SH-SY5Y (cell line): ENCODE measurements at regions not wholly inside any gene's neighbourhood (a gene's known extent, or its start where the extent isn't known, plus 50 kb on each side); places are given as distances from the start of the nearest gene placed in this dataset.

ENCODE experiments used
- GATA2 ChIP-seq: IDR thresholded peaks from 2 replicates; pipeline ENCODE4 v1.6.1; 2011; ENCODE audit warnings: mild to moderate bottlenecking, low read depth, low read length
- GATA3 ChIP-seq: IDR thresholded peaks from 2 replicates; pipeline ENCODE4 v1.6.1; 2011; ENCODE audit warnings: low read depth, mild to moderate bottlenecking, low read length, moderate library complexity

- no peak for TF ChIP-seq GATA3
- TF ChIP-seq GATA2: no peak
These were observed 57.3 kb downstream of the ARL6IP4 start for GRCh38 chr12:123037791-123038190.
